ENCODE measurements at regions not wholly inside any gene's neighbourhood (a gene's known extent, or its start where the extent isn't known, plus 50 kb on each side); places are given as distances from the start of the nearest gene placed in this dataset.

DNA sequence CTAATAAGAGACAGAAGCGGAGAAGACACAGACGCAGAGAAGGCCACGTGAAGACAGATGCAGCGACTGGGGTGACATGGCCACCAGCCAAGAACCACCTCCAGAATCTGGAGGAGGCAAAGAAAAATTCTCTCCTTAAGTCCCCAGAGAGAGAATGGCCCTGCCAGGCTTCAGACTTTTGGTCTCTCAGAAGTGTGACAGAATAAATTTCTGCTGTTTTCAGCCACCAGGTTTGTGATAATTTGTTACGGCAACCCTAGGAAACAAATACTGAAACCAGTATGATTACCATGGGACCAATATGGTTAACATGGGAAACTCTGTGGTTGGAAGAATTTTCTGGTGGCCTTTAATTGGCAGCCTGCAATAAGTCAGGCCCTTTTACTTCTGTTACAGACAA is 63.9 kb upstream of the DOCK9 start:
- DNase-seq (ENCODE audit: low read depth) = no peak
- H3K4me3 ChIP-seq (ENCODE audit: control insufficient read depth, low read depth, low read length) = no peak overlapping the region
- TF ChIP-seq CTCF (conservative IDR thresholded peaks at IDR 0.05; ENCODE audit: control insufficient read depth, insufficient read depth, low read depth, low read length) = no peak

- no peak overlapping the region for H3K4me3 ChIP-seq (ENCODE audit: control insufficient read depth, low read depth, low read length)
- DNase-seq (ENCODE audit: low read depth) = no peak
These were observed 64.8 kb upstream of the DOCK9 start for GRCh38 chr13:99042521-99043250.

DNA sequence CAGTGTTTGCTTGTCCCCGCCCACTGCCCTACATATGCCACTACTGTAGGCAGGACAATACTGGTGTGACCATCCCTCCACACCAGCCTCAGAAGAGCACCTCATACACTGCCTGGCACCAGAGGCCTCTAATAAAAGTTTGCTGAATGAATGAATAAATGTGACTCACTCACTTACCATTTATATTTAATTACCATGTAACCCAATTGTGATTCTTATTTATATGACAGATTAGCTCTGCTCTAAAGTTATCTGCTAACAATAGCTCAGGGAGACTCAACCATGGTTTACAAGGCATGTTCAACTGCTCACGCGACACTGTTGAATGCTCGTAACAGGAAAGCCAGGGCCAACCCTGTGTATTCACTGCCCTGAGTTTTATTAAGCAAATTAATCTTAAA is 66.0 kb upstream of the DOCK9 start:
- H3K4me3 ChIP-seq (ENCODE audit: control insufficient read depth, low read depth, low read length) = no peak overlapping the region
- no peak for TF ChIP-seq CTCF (conservative IDR thresholded peaks at IDR 0.05; ENCODE audit: control insufficient read depth, insufficient read depth, low read depth, low read length)
- no peak for DNase-seq (ENCODE audit: low read depth)

More at GRCh38 chr13:99042521-99043250, 64.8 kb upstream of the DOCK9 start:
- no peak for TF ChIP-seq CTCF (conservative IDR thresholded peaks at IDR 0.05; ENCODE audit: control insufficient read depth, insufficient read depth, low read depth, low read length)

GRCh38 chr13:99044764-99045163 is 66.9 kb upstream of the DOCK9 start:
- no peak for DNase-seq (ENCODE audit: low read depth)
- H3K4me3 ChIP-seq (ENCODE audit: control insufficient read depth, low read depth, low read length) = no peak overlapping the region
- no peak for TF ChIP-seq CTCF (conservative IDR thresholded peaks at IDR 0.05; ENCODE audit: control insufficient read depth, insufficient read depth, low read depth, low read length)

DNA sequence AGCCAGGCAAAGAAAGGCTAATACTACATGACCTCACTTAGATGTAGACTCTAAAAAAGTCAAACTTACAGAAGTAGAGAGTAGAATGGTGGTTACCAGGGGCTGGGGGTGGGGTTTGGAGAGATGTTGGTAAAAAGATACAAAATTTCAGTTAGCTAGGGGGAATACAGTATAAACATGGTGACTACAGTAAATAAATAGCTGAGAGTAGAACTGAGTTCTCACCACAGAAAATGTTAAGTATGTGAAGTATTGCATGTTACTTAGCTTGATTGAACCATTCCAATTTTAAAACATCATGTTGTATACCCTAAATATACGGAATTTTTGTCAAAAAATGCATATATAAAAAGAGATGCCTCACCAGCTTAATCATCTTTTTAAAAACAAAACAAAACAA is 67.5 kb upstream of the DOCK9 start:
- DNase-seq (ENCODE audit: low read depth) = no peak
- no peak overlapping the region for H3K4me3 ChIP-seq (ENCODE audit: control insufficient read depth, low read depth, low read length)

GRCh38 chr13:99046851-99047250 is 69.0 kb upstream of the DOCK9 start:
- DNase-seq (ENCODE audit: low read depth) = no peak
- TF ChIP-seq CTCF (conservative IDR thresholded peaks at IDR 0.05; ENCODE audit: control insufficient read depth, insufficient read depth, low read depth, low read length) = no peak
- no peak overlapping the region for H3K4me3 ChIP-seq (ENCODE audit: control insufficient read depth, low read depth, low read length)

More for the DNA sequence above, 67.5 kb upstream of the DOCK9 start:
- TF ChIP-seq CTCF (conservative IDR thresholded peaks at IDR 0.05; ENCODE audit: control insufficient read depth, insufficient read depth, low read depth, low read length) = no peak
